HG02840 (cell line): ENCODE measurements at regions not wholly inside any gene's neighbourhood (a gene's known extent, or its start where the extent isn't known, plus 50 kb on each side); places are given as distances from the start of the nearest gene placed in this dataset.

Source experiments
- ATAC-seq: cut with Tn5 transposase; IDR thresholded peaks from one replicate; pipeline ENCODE4 v1.9.1; 2021; ENCODE audit warnings: mild to moderate bottlenecking, moderate library complexity, moderate number of reproducible peaks; ENCODE audit not compliant: unreplicated experiment, low FRiP score

DNA sequence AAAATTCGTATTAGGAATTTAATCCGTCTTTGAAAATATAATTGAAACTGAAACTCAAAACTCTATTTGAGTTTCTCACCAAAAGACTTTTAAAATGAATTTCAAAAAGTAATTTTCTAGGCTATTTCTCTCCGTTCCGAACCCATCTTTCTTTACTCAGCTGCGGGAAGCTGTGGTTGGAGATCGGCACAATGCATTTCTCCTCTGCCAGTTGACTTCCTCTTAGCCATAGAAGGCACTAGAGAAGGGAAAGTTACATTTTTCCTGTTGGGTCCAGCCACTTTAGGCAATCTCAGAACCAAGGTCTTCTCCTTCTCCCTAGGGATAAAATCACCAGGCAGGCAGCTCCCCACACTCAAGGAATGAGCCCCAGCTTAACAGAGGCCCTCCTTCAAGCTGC lies 133.6 kb upstream of the COL1A2 start:
- no peak for ATAC-seq

DNA sequence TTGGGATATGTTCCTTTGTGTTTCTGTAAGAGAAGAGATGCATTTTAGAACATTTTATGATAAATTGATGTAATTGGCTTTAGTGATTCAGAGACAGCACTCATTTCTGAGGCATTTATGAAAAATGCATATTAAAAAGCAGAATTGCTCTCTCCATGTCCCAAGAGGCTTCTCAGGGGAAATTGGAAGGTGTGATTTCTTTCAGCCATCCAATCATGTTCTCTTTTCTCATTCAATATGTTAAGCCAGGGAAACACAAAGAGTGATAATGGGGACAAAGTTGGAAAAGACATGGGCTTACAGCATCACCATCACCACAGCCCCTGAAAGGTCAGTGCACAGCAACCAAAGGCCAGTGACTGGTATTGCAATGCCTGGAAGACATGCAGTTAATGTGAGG lies 129.9 kb upstream of the COL1A2 start:
- ATAC-seq = no peak

DNA sequence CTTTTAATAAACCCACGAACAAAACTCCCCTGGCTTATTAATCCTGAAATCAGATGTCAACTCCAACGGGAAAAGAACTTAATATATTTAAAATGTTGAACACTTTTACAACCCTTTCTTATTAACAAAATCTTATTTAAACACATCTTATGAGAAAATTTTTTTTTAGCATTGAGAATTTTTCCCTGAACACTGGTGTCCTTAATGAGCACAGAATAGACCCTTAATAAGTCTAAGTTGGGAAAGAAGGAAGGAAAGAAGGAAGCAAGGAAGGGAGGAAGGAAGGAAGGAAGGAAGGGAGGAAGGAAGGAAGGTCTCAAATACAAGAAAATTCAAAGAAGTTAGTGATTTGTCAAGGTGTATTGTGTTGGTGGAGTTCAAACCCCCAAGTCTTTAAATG lies 129.2 kb upstream of the COL1A2 start:
- no peak for ATAC-seq

DNA sequence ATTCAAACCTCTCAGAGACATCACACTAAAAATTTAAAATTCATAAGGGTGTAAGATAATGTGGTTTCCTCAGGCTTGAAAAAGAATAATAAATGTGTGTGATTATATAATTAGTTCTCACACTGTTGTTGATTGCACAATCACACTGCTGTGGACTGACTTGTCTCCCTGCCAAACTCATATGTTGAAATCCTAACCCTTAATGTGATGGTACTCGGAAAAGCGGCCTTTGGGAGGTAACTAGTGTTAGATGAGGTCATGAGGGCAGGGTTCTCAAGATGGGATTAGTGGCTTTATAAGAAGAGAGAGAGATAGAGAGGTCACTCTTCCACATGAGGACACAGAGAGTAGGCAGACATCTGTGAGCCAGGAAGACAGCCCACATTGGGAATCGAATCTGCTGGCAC lies 128.5 kb upstream of the COL1A2 start:
- ATAC-seq = no peak

DNA sequence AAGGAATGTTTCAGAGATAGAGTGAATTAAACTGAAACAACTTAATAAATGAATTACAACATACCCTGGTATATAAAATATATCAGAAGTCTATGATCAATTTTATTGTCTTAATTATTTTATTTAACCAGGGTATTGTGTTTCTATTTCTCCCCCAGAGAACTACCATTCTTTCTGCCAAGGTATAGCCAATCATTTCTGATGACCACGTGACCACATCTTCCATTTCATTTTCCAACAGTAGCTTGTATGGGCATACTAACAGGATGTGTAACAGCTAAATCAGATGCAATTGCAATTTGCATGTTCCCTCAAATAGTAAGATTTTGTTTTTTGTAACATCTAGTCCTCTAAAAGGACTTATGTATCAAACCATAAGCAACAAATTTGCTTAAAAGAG lies 123.9 kb upstream of the COL1A2 start:
- no peak for ATAC-seq

DNA sequence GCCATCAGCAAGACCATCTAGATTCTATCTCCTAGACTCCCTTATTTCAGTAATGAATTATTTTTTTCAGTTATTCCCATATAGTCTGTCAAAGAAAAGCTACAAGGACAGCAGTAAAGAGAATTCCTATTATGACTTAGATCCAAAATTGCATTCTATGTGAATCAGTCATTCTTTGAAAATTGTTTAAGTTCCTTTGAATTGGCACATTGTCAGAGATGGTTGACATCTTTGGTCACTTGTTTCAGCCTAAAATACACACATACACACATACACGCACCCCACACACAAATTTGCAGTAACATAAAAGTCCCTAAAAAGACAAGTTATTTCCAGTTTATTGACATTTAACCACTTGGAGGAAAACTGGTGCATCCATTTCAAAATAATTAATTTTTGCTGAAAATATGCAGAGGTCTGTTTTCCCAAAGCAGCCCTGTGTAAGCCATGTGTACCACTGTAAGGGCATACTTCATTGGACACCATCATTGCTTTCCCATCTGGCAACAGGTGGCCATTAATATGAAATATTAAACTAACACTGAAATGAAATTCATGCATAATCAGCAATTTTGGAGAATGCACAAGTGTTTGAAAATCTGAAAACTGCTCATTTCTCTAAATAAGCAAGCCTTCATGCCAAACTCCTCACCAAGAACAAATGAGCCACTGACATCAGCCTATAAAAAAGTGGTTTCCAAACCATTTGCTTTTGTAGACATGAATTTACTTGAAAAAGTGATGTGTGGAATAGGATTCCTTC lies 121.7 kb upstream of the COL1A2 start:
- ATAC-seq = no peak

DNA sequence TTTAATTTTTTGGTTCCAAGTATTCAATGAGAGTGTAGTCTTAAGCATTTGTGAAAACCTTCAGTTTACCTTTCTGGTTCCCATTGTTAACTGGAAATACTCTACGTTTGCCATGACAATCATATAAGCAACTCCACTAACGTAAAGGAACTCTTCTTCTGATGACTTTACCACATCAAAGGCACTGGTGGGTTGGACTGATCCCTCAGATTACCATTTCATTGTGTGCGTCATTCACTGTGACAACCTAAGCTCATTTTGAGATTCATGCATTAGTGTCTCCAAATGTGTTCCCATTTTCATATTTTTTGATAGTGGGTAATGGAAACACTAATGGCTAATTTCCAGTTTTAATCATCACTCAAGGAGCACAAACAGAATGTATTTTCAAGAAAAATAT lies 119.9 kb upstream of the COL1A2 start:
- ATAC-seq = no peak

DNA sequence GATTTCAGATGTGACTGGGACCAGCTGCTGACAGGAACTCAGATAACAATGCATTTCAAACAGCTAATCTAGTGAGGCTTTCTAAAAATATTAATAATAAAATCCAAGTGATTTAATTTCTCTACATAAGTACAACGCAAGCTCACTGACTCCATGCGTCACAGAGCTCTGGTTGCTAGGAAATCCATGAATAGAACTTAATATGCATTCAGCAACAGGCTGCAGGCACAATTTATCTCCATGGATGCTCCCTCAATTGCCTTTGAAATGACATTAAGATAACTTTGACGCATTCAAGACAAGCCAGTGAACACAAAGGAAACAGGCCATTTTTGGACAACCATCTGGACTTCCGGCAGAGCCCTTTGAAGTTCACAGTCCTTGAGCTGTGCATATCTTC lies 118.7 kb upstream of the COL1A2 start:
- ATAC-seq = no peak

DNA sequence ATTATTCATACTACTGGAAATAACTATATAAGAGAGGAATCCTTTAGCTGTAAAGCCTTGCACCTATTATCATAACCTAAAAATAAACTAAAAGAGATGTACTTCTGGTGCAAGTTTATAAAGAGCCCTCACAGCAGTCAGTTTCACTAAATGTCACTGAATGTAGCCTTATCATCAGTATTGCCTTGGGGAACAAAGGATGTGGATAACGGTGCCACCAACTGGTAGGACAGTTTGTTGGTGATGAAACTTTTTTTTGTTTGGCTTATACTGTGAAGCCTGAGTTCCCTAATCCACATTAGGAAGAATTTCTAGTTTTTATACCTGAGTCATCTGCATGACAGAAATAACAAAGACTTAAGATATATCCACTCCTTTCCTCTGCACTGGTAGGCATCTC lies 117.9 kb upstream of the COL1A2 start:
- no peak for ATAC-seq

DNA sequence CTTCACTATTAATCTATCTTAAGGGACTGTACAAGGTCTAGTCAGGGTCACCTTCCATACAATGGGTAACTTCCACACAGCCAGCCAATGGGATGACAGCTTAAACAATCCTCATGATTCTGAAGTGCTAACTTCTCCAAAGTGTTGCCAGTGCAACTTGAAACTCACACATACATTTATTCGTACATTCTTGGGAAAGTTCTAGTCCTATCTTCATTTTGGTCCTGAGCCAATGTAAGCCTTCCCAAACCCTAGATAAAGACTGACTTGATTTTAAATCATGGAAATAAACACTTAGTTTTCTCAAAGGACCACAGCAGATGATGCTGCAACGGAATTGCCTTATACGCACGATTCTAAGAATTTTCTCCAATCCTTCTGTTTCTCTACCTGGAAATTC lies 117.5 kb upstream of the COL1A2 start:
- no peak for ATAC-seq

DNA sequence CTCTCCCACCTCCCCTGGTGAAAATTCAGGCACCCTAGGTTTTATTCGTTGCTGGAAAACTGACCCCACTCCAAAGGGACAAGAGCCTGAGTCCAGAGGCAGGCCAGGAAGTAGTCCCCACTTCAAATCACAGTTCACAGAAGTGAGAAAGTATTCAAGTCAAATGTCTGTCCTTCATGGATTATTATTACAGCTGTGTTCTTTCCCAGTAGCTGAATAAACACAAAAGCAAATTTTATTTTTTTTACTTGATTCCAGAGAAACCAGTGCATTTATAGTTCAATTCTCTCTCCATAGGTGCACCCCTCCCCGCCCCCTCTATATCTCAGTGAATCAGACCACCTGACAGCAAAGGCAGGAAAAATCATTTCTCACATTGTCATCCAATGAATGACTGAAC lies 113.8 kb upstream of the COL1A2 start:
- ATAC-seq = no peak

DNA sequence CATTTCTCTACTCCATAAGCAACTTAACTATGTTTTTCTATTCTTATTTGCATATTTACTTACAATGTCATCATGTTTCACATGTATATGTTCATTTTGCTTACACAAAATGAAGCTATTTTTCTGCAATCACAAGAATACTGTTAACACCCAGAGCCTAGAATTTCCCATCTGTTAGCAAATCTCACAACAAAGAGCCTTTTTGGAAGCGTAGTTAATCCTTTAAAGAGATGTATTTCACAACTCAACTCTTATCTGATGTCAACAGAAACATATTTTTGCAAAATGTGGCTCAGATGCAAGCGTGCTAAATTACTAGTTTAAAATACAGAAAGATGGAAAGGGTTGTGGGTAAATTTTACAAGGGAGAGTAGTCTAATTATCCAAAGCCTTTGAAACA lies 110.6 kb upstream of the COL1A2 start:
- ATAC-seq = no peak

DNA sequence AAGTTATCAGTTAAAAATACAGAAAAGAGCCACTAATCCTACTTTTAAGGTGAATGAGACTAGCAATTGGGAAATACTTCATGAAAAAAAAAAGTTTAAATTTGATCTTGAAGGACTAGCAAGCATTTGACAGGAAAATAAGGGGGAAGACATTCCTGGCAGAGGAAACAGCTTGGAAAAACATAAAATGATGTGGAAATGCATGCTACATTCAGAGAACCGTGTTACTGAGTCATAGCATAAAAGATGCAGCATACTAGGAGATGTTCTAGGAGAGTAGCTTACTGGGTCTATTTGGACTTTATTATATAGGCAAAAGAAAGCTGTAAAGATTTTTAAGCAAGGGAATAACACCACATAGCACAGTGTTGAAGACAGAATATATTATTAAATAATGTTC lies 108.6 kb upstream of the COL1A2 start:
- ATAC-seq = no peak

DNA sequence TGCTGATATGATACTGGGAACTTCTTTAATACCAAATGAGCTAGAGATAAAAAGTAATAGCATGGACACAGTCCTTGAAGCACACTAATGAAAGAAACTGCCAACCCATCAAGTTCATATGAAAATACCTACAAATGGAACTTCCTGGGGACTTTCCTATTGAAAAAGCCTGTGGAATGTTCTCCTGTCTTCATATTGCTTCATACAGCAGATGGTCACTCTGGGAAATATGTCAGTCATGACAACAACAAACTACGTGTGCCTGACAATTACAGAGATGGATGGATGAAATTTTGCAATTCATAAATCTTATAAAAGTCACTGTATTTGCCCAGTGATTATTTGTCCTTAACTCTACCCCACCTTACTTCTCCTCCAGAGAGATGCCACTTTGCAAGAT lies 106.6 kb upstream of the COL1A2 start:
- no peak for ATAC-seq

DNA sequence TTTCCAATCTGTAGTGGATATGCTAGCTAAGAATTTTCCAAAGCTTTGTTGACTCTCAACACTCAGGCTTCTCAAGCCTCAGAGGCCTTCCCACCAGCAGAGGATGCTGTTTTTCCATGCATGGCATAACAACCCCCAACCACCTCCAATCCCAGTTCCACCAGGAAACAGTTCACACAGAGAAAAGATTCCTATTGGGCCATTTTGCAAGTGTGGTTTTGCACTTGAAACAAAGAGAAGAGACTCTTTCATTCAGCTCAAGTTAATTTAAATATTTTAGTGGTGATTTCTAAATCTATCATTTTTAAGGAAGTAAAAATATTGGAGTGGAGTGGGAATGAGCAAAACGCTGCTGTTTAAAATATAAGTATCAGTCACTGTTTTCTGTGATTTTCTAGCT lies 105.6 kb upstream of the COL1A2 start:
- no peak for ATAC-seq

DNA sequence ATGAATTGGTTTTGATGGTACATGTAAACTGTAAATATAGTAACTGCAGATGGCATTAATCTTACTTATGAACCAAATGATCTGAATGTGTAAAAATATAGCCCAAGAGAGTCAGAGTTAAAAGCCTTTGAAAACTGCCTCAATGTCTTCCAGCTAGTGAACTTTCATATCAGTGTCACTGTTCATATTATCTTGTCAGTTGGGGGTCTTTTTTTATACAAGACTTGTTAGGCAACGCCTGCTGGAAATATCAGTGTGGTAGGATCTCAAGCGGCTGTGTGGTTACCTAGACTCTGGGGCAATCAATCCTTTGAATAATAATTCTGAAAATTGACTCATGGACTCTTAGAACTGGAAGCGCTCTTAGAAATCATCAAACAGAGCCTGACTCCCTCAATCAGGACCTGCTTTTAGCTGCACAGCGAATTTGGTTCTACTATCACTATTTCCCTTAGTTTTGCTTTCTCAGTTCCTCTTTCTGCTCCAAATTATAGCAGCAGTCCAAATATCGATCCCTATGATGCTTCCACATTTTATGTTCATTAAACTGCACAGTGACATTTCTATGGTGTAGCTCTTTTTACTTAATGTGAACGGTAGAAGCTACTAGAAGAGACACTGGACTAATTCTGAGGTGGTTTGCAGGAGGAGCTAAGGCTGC lies 100.1 kb upstream of the COL1A2 start:
- no peak for ATAC-seq

DNA sequence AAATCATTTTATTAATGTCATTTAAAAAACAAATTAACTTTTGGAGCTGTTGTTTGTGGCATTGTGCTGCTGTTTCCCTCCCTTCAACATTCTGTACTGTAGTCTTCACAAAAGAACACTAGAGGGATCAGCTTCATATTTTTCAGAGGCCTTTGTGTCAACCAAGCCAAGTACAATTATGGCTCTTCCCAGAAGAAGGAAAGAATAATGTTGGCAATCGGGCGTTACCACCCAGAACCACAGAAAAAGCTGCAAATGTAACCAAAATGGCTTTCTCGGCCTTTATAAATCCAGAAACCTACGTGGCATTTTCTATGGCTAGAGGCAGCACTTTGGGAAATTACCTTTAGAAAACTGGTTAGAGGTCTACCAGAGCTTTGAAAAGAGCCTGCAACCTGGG lies 98.8 kb upstream of the COL1A2 start:
- no peak for ATAC-seq

DNA sequence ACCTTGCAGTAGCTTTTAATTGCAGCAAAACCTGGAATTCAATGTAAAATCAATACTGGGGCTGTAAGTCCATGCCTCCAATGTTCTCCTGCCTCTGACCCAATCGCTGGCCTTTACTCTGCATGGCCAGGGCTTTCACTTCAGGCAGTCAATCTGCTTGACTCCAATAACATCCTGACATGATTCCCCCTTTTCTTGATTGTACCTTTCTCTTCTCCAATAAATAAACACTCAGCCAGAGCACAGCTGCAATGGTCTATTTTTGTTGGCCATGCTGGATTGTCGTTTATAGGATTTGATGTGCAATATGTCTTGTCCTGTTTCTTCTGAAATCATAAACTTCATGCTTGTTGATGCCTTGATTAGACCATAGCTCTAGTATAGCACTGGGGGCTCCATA lies 97.8 kb upstream of the COL1A2 start:
- ATAC-seq = no peak

DNA sequence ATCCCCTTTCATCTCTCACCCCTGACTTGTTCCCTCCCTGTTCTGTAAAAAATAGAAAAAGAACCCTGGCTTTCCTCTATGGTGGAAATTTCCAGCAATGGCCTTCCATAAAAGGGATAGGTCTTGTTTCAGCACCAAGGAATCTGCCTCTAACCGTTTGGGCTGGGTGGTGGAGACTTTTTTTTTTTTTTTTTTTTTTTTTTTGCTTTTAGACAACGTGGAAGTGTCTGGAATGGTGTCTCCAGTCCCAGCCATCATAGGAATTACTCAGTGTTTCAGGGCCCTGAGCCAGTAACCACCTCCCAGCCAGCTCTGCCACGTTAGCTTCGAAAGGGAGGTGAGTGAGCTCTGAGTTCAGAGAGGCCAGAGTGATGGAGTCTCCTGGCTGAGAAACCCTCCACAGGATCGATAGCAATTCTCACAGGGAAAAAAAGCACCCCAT lies 97.3 kb upstream of the COL1A2 start:
- no peak for ATAC-seq

DNA sequence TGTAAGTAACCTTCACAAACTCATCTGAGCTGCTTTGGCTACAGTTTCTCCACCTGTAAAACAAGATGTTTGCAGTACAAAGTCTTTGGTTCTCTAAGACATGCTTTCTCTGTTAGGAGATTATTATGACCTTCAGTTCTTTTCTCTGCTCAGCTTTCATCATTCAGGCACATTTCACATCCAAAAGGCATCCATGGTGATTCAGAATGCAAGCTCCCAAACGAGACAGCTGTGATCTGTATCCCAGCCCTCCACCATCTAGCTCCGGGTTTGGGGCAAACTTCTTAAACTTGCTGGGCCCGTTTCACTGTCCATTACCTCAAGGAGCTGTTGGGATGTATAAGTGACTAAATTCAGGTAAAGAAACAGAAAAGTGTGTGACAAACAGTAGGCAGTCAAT lies 95.8 kb upstream of the COL1A2 start:
- no peak for ATAC-seq

DNA sequence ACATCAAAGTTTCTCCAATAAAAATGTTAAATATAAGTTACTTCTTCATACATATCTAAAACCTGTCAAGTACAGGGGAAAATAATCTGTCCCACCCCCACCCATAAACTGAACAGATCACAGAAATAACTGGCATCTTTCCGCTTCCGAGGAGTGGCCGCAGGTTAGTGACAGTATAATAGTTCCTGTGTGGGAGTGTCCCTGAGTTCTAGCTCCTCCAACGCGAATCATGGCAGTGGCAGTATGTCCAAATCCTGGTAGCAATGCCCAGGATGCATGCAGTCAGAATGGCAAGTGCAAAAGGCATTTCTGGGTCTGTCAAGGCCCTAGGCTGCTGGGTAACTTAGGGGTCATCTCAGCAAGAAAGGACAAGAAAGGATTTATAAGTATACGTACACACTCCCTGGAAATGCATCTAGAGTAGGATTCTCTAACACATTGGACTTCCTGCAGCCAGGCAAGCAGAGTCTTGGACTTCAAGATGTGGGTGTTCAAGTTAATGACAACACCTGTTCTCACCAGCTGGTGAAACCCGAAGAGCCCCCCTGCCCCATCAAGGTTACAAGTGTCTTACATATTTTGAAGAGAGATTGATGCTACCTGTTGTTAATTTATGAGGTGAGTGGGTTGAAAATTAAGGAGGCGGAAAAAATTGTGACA lies 94.4 kb upstream of the COL1A2 start:
- no peak for ATAC-seq
